HG02885 (cell line): ENCODE measurements at regions not wholly inside any gene's neighbourhood (a gene's known extent, or its start where the extent isn't known, plus 50 kb on each side); places are given as distances from the start of the nearest gene placed in this dataset.
"Not testable (repeated sequence)": the region's sequence is repeated elsewhere in the genome, so short reads cannot be mapped to it uniquely, and the experiment has no call there.

Experiments
- ATAC-seq: cut with Tn5 transposase; IDR thresholded peaks from one replicate; pipeline ENCODE4 v1.9.1; 2021; ENCODE audit warnings: mild to moderate bottlenecking; ENCODE audit not compliant: unreplicated experiment, poor library complexity

- ATAC-seq: not testable (repeated sequence)
Measured at GRCh38 chr21:10363321-10363720, 158.1 kb upstream of the TPTE start.

DNA sequence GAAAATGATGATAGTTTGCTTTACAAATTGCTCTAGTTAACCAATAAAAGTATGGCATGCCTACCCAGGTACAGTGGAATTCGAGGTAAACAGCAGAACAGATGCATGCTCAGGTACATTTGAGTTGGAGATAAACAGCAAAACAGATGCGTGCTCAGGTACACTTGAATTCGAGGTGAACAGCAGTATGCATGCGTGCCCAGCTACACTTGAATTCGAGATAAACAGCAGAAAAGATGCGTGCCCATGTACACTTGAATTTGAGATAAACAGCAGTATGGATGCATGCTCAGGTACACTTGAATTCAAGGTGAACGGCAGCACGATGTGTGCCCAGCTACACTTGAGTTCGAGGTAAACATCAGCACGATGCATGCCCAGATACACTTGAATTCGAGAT is 155.2 kb upstream of the TPTE start:
- not testable (repeated sequence) for ATAC-seq

DNA sequence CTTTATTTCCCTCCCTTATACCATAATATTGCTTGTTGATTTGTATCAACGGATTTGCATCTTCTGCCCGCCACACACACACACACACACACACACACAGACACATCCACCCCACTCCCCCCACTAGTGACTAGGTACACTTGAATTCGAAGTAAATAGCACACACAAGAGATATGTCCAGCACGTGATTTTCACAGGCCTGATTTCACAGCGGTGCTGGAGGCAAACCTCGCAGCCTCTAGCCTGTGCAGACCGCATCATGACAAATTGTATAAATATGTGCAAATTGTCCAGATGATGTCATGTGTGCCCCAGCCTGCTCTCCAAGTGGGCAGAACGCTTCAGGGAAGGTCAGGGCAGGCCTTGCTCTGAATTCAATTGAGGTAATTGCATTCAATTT is 153.8 kb upstream of the TPTE start:
- ATAC-seq: not testable (repeated sequence)

DNA sequence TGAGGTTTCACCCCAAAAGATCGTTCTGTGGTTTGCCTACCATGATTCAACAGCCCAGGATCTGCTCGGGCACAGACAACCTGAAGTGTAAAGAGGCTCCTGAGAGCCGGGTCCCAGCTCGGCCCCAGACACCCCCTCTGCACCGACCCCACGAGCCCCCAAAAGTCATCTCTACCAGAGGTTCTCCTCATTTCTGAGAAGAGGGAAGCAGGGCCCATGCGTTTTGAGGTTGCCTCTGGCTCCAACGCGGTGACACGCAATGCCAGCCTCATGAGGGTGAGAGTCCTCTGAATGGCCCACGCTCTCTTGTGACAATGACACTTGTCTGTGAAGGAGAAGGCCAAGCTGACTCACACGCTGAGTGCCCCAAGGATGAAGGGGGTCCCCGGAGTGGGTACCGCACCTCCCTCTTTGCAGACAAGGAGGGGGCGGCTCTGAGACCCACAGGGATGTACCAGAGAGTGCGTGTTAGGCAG is 153.0 kb upstream of the TPTE start:
- not testable (repeated sequence) for ATAC-seq

DNA sequence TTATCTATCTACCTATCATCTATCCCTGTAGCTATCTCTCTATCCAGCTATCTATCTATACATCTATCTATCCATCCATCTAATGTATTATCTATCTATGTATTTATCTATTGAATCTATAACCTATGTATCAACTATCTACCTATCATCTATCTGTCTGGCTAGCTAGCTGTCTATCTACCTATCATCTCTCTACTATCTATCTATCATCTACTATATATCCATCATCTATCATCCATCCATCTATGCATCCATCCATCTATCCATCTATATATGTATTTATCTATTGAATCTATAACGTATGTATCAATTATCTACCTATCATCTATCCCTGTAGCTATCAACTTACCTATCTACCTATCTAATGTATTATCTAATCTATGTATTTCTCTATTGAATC is 152.1 kb upstream of the TPTE start:
- ATAC-seq: not testable (repeated sequence)

- ATAC-seq: not testable (repeated sequence)
Measured at GRCh38 chr21:10377758-10378157, 143.6 kb upstream of the TPTE start.

DNA sequence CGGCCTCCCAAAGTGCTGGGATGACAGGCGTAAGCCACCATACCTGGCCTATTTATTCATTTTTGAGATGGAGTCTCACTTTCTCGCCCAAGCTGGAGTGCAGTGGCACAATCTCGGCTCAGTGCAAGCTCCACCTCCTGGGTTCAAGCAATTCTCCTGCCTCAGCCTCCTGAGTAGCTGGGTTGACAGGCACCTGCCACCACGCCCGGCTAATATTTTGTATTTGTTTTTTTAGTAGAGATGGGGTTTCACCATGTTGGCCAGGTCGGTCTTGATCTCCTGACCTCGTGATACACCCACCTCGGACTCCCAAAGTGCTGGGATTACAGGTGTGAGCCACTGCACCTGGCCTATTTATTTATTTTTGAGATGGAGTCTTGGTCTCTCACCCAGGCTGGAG is 141.6 kb upstream of the TPTE start:
- not testable (repeated sequence) for ATAC-seq

GRCh38 chr21:10381687-10382060 is 139.7 kb upstream of the TPTE start:
- not testable (repeated sequence) for ATAC-seq

GRCh38 chr21:10382135-10382534 is 139.2 kb upstream of the TPTE start:
- not testable (repeated sequence) for ATAC-seq

DNA sequence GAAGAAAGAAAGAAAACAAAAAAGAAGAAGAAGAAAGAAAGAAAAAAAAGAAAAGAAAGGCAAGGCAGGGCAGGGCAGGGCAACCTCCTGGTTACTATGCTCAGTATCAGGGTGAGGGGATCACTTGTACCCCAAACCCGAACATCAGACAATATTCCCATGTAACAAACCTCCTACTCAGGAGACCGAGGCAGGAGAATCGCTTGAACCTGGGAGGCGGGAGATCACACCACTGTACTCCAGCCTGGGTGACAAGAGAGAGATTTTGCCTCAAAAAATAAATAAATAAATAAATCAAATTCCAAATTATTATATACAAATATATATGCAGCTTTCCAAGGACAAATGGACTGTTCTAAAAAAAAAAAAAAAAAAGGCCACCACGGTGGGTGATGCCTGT is 138.8 kb upstream of the TPTE start:
- not testable (repeated sequence) for ATAC-seq

- ATAC-seq: not testable (repeated sequence)
Measured at GRCh38 chr21:10383571-10383970, 137.8 kb upstream of the TPTE start.

DNA sequence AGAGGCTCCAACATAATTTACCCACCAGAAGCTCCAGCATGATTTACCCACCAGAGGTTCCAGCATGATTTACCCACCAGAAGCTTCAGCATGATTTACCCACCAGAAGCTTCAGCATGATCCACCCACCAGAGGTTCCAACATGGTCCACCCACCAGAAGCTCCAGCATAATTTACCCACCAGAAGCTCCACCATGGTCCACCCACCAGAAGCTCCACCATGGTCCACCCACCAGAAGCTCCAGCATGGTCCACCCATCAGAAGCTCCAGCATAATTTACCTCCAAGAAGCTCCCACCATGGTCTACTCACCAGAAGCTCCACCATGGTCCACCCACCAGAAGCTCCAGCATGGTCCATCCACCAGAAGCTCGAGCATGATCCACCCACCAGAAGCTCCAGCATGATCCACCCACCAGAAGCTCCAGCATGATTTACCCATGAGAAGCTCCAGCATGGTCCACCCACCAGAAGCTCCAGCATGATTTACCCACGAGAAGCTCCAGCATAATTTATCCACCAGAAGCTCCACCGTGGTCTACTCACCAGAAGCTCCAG is 137.0 kb upstream of the TPTE start:
- ATAC-seq: not testable (repeated sequence)

DNA sequence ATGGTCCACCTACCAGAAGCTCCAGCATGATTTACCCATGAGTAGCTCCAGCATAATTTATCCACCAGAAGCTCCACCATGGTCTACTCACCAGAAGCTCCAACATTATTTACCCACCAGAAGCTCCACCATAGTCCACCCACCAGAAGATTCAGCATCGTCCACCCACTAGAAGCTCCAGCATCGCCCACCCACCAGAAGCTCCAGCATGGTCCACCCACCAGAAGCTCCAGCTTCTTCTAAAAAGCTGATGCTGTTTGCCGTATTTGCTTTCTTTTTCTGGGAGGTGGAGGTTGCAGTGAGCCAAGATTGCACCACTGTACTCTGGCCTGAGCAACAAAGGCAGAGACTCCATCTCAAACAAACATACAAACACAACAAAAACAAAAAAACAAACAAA is 136.2 kb upstream of the TPTE start:
- not testable (repeated sequence) for ATAC-seq

- not testable (repeated sequence) for ATAC-seq
Measured at GRCh38 chr21:10385898-10386527, 135.4 kb upstream of the TPTE start.

DNA sequence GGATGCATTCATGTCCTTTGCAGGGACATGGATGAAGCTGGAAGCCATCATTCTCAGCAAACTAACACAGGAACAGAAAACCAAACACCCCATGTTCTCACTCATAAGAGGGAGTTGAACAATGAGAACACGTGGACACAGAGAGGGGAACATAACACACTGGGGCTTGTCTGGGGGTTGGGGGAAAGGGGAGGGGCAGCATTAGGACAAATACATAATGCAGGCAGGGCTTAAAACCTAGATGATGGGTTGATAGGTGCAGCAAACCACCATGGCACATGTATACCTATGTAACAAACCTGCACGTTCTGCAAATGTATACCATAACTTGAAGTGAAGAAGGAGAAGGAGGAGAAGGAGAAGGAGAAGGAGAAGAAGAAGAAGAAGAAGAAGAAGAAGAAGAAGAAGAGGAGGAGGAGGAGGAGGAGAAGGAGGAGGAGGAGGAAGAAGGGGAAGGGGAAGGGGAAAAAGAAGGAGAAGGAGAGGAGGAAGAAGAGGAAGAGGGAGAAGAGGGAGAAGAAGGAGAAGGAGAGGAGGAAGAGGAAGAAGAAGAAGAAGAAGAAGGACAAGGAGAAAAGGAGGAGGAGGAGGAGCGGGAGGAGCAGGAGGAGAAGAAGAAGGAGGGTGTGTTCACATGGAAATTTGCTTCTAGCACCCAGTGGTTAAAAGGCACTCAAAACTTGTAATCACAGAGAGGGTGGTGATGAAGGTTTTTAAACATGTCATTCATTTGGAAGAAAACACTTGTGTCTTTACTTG is 133.5 kb upstream of the TPTE start:
- ATAC-seq: not testable (repeated sequence)

DNA sequence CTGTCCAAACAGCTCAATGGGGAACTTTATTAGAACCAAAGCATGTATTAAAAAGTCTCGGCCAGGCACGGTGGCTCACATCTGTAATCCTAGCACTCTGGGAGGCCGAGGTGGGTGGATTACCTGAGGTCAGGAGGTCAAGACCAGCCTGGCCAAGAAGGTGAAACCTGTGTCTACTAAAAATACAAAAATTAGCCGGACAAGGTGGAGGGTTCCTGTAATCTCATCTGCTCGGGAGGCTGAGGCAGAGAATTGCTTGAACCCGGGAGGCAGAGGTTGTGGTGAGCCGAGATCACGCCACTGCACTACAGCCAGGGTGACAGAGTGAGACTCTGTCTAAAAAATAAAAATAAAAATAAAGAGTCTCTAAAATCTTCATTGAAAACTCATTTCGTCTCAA is 132.8 kb upstream of the TPTE start:
- ATAC-seq: not testable (repeated sequence)

DNA sequence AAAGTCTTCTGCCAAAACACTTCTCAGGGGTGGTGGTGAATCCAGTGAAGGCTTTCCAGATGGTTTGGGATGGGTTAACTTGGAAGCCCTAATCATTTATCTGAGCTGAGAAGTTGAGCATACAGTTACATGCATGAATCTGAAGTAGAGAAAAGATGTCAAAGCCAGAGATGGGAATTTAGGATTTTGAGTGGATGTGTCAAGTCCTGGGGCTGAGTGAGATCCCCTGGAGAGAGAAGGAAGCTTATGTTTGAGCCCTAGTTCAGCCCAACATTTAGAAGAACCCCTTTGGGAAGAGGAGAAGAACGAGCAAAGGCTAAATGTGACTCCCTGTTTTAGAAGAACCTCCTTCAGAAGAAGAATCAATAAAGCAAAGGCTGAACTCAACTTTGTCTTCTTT is 129.1 kb upstream of the TPTE start:
- ATAC-seq: not testable (repeated sequence)

DNA sequence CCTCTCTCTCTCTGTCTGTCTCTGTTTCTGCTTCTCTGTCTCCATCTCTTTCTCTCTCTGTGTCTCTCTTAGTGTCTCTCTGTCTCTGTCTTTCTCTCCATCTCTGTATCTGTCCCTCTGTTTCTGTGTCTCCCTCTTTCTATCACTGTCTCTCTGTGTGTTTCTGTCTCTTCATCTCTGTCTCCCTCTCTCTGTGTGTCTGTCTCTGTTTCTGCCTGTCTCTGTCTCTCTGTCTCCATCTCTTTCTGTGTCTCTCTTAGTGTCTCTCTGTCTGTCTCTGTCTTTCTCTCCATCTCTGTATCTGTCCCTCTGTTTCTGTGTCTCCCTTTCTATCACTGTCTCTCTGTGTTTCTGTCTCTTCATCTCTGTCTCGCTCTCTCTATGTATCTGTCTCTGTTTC is 125.4 kb upstream of the TPTE start:
- ATAC-seq: not testable (repeated sequence)

- ATAC-seq: not testable (repeated sequence)
Measured at GRCh38 chr21:10397495-10397915, 123.9 kb upstream of the TPTE start.

GRCh38 chr21:10398692-10399489 is 122.5 kb upstream of the TPTE start:
- not testable (repeated sequence) for ATAC-seq
